Panc1 (cell line): ENCODE measurements at regions not wholly inside any gene's neighbourhood (a gene's known extent, or its start where the extent isn't known, plus 50 kb on each side); places are given as distances from the start of the nearest gene placed in this dataset.

Experiments used
- ATAC-seq: fragments of 200-7000 bp; cut with Tn5 transposase; 2 replicates; pipeline ENCODE4 v1.9.1; 2020; ENCODE audit warnings: mild to moderate bottlenecking, moderate library complexity
- BruUV-seq: library from RNA; stranded (reverse); fragments of 400-500 nt; replicated peaks from 2 replicates; lab custom pipeline; 2021; lab: Mats Ljungman, UMichigan
- CTCF ChIA-PET: fragments of 300-600 bp; sonication (Branson Sonifier 250); formaldehyde crosslinking; loops from one replicate; lab custom pipeline; 2022; ENCODE audit warnings: antibody characterized with exemption; lab: Charles Lee
- POLR2A ChIA-PET: fragments of 300-600 bp; sonication (Branson Sonifier 250); formaldehyde crosslinking; loops from one replicate; lab custom pipeline; 2022; ENCODE audit warnings: antibody characterized with exemption; lab: Charles Lee
- DNase-seq: peaks from one replicate; pipeline ENCODE4 v3.0.0-alpha.2; 2010; ENCODE audit warnings: low read depth, low spot score
- H3K27ac ChIP-seq: 2 replicates; pipeline ENCODE4 v1.5.1; 2011; ENCODE audit warnings: mild to moderate bottlenecking, low read length, inconsistent platforms
- H3K27me3 ChIP-seq: fragments of 200-500 bp; sonication (Bioruptor generic); 2 replicates; pipeline ENCODE4 v1.6.0; 2014; ENCODE audit warnings: low read length, inconsistent platforms; ENCODE audit not compliant: control insufficient read depth, insufficient read depth
- H3K36me3 ChIP-seq: fragments of 200-500 bp; sonication (Bioruptor generic); 2 replicates; pipeline ENCODE4 v1.5.1; 2014; ENCODE audit warnings: inconsistent platforms, mild to moderate bottlenecking, low read length, moderate library complexity; ENCODE audit not compliant: control insufficient read depth, insufficient read depth
- H3K4me1 ChIP-seq: 2 replicates; pipeline ENCODE4 v1.5.1; 2011; ENCODE audit warnings: inconsistent platforms, mild to moderate bottlenecking, low read length, moderate library complexity; ENCODE audit not compliant: control insufficient read depth, insufficient read depth
- H3K4me3 ChIP-seq, 2 experiments: 2 replicates each; pipeline ENCODE4 v1.5.1; 2011 to 2012; ENCODE audit warnings: low read depth in 2 of 2, low read length in 2 of 2, mild to moderate bottlenecking in 2 of 2, inconsistent platforms in 1 of 2, moderate library complexity in 1 of 2
- H3K9me3 ChIP-seq: fragments of 200-500 bp; sonication (Bioruptor generic); 2 replicates; pipeline ENCODE4 v1.5.1; 2014; ENCODE audit warnings: low read depth, mild to moderate bottlenecking, inconsistent platforms, low read length, moderate library complexity; ENCODE audit not compliant: control insufficient read depth, insufficient read depth
- POLR2AphosphoS5 ChIP-seq: IDR thresholded peaks from 2 replicates; pipeline ENCODE4 v1.6.1; 2012; ENCODE audit warnings: mild to moderate bottlenecking, low read depth, low read length, moderate library complexity
- SIN3A ChIP-seq: IDR thresholded peaks from 2 replicates; pipeline ENCODE4 v1.6.1; 2012; ENCODE audit warnings: low read depth, mild to moderate bottlenecking, low read length, moderate library complexity, borderline replicate concordance; ENCODE audit not compliant: insufficient read depth
- TCF7L2 ChIP-seq: IDR thresholded peaks from 2 replicates; pipeline ENCODE4 v1.6.1; 2011; ENCODE audit warnings: mild to moderate bottlenecking, low read depth, low read length, inconsistent platforms
- in situ Hi-C: cut with HindIII; loops from 2 replicates; pipeline ENCODE4 v1.10.0; 2016; ENCODE audit warnings: low sequenced_read_pairs, low pct_unique_long_range_greater_than_20kb
- intact Hi-C: fragments of 100-400 bp; cut with micrococcal nuclease; formaldehyde crosslinking; loops from one replicate; pipeline ENCODE4 v1.10.0; 2022; ENCODE audit not compliant: unreplicated experiment
- TF ChIP-seq, protein P1 (sequence below), 2 experiments: IDR thresholded peaks; 2 replicates each; pipeline ENCODE4 v1.6.1; 2011 to 2012; ENCODE audit warnings: low read depth in 2 of 2, control low read depth in 1 of 2, low read length in 1 of 2, mild to moderate bottlenecking in 1 of 2, moderate library complexity in 1 of 2; ENCODE audit not compliant: insufficient read depth in 1 of 2
- TF ChIP-seq, protein P2 (sequence below): fragments of 450-650 bp; IDR thresholded peaks from 2 replicates; pipeline ENCODE4 v1.5.1; 2017; ENCODE audit warnings: mild to moderate bottlenecking

GRCh38 chr5:158560170-158560569 is 539.5 kb downstream of the EBF1 start:
- POLR2A ChIA-PET: no interaction called here
- BruUV-seq: no TSS peak

GRCh38 chr5:158559643-158560042 is 540.1 kb downstream of the EBF1 start:
- TF ChIP-seq, protein P1, sequence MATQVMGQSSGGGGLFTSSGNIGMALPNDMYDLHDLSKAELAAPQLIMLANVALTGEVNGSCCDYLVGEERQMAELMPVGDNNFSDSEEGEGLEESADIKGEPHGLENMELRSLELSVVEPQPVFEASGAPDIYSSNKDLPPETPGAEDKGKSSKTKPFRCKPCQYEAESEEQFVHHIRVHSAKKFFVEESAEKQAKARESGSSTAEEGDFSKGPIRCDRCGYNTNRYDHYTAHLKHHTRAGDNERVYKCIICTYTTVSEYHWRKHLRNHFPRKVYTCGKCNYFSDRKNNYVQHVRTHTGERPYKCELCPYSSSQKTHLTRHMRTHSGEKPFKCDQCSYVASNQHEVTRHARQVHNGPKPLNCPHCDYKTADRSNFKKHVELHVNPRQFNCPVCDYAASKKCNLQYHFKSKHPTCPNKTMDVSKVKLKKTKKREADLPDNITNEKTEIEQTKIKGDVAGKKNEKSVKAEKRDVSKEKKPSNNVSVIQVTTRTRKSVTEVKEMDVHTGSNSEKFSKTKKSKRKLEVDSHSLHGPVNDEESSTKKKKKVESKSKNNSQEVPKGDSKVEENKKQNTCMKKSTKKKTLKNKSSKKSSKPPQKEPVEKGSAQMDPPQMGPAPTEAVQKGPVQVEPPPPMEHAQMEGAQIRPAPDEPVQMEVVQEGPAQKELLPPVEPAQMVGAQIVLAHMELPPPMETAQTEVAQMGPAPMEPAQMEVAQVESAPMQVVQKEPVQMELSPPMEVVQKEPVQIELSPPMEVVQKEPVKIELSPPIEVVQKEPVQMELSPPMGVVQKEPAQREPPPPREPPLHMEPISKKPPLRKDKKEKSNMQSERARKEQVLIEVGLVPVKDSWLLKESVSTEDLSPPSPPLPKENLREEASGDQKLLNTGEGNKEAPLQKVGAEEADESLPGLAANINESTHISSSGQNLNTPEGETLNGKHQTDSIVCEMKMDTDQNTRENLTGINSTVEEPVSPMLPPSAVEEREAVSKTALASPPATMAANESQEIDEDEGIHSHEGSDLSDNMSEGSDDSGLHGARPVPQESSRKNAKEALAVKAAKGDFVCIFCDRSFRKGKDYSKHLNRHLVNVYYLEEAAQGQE (IDR thresholded peaks at IDR 0.05; ENCODE audit: insufficient read depth in 1 of 2, low read depth in 2 of 2, low read length in 1 of 2): no peak
- TF ChIP-seq TCF7L2 (no peak), SIN3A (no peak), POLR2AphosphoS5 (no peak)
- TF ChIP-seq, protein P2, sequence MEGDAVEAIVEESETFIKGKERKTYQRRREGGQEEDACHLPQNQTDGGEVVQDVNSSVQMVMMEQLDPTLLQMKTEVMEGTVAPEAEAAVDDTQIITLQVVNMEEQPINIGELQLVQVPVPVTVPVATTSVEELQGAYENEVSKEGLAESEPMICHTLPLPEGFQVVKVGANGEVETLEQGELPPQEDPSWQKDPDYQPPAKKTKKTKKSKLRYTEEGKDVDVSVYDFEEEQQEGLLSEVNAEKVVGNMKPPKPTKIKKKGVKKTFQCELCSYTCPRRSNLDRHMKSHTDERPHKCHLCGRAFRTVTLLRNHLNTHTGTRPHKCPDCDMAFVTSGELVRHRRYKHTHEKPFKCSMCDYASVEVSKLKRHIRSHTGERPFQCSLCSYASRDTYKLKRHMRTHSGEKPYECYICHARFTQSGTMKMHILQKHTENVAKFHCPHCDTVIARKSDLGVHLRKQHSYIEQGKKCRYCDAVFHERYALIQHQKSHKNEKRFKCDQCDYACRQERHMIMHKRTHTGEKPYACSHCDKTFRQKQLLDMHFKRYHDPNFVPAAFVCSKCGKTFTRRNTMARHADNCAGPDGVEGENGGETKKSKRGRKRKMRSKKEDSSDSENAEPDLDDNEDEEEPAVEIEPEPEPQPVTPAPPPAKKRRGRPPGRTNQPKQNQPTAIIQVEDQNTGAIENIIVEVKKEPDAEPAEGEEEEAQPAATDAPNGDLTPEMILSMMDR: no peak
- no peak overlapping the region for H3K27ac ChIP-seq
- no peaks in the 10 kb centered on the region for H3K9me3 ChIP-seq
- no peak for ATAC-seq
- no peaks in the 10 kb centered on the region for H3K27me3 ChIP-seq
- H3K4me3 ChIP-seq: no peak overlapping the region
- no peaks in the 10 kb centered on the region for H3K4me1 ChIP-seq
- BruUV-seq: no TSS peak
- no peak for DNase-seq
- no peaks in the 10 kb centered on the region for H3K36me3 ChIP-seq
- ChIA-PET POLR2A (no interaction called here), CTCF (no interaction called here)
- intact Hi-C loops: no loop called here
- in situ Hi-C loops: no loop called here

More at GRCh38 chr5:158560170-158560569, 539.5 kb downstream of the EBF1 start:
- in situ Hi-C loops (no loop called here), intact Hi-C loops (no loop called here)
- no peaks in the 10 kb centered on the region for H3K9me3 ChIP-seq
- DNase-seq (no peak), ATAC-seq (no peak)
- no peaks in the 10 kb centered on the region for H3K4me1 ChIP-seq
- CTCF ChIA-PET: no interaction called here
- no peak overlapping the region for H3K27ac ChIP-seq
- no peak for TF ChIP-seq TCF7L2
- TF ChIP-seq POLR2AphosphoS5: no peak
- TF ChIP-seq, protein P2: no peak
- TF ChIP-seq SIN3A: no peak
- TF ChIP-seq, protein P1 (IDR thresholded peaks at IDR 0.05; ENCODE audit: insufficient read depth in 1 of 2, low read depth in 2 of 2, low read length in 1 of 2): no peak
- H3K36me3 ChIP-seq: no peaks in the 10 kb centered on the region
- H3K27me3 ChIP-seq: no peaks in the 10 kb centered on the region
- no peak overlapping the region for H3K4me3 ChIP-seq
